ENCODE measurements at regions not wholly inside any gene's neighbourhood (a gene's known extent, or its start where the extent isn't known, plus 50 kb on each side); places are given as distances from the start of the nearest gene placed in this dataset.

GRCh38 chrX:26466387-26466786 lies 250.4 kb downstream of the MAGEB5 start:
- no peak for FAIRE-seq
- ChIA-PET SMC1A (ENCODE audit: uncharacterized antibody, unreplicated experiment) (no interaction called here), POLR2A (no interaction called here), CTCF (no interaction called here), RAD21 (ENCODE audit: unreplicated experiment) (no interaction called here)
- WGBS (ENCODE audit: insufficient coverage, insufficient replicate concordance, low lambda C conversion rate, missing lambda C conversion rate) = 30% methylated on average over 4 of the region's 4 CpGs
- Histone ChIP-seq H2AFZ (ENCODE audit: control insufficient read depth, low read depth, low read length) (no peak overlapping the region), H3K4me2 (ENCODE audit: control insufficient read depth, insufficient read depth) (no peak overlapping the region), H3K79me2 (ENCODE audit: control insufficient read depth, insufficient read depth, low read length) (no peaks in the 10 kb centered on the region), H3K36me3 (ENCODE audit: control insufficient read depth in 2 of 2, insufficient read depth in 2 of 2, low read length in 1 of 2) (no peaks in the 10 kb centered on the region), H4K20me1 (ENCODE audit: control insufficient read depth, insufficient read depth) (no peaks in the 10 kb centered on the region), H3K4me1 (ENCODE audit: control insufficient read depth, insufficient read depth, low read length) (no peaks in the 10 kb centered on the region), H3K27ac (ENCODE audit: control insufficient read depth, insufficient read depth) (no peak overlapping the region), H3K9ac (ENCODE audit: control insufficient read depth, insufficient read depth, low read length) (no peak overlapping the region), H3K27me3 (replicated peaks in 1 of 2; ENCODE audit: control insufficient read depth in 2 of 2, insufficient read depth in 2 of 2, low read length in 1 of 2) (no peaks in the 10 kb centered on the region), H3K4me3 (no peak overlapping the region), H3K9me3 (replicated peaks; ENCODE audit: control insufficient read depth, insufficient read depth, low read length) (no peaks in the 10 kb centered on the region)
- intact Hi-C loops (cut with micrococcal nuclease; ENCODE audit: unreplicated experiment) (no loop called here), in situ Hi-C loops (cut with MboI) (no loop called here)
- no peak for DNase-seq (ENCODE audit: low read depth, low spot score)
- no peak for ATAC-seq
- TF ChIP-seq KLF5 (IDR thresholded peaks at IDR 0.05; ENCODE audit: partially characterized antibody) = no peak
- TF ChIP-seq JUNB (IDR thresholded peaks at IDR 0.05) = no peak
- TF ChIP-seq CBFB (IDR thresholded peaks at IDR 0.05; ENCODE audit: low read depth) = no peak
- TF ChIP-seq TBL1XR1 (IDR thresholded peaks at IDR 0.05; ENCODE audit: low read depth, low read length) = no peak
- BruUV-seq (replicated peaks) = no TSS peak

- H3K27me3 ChIP-seq (replicated peaks in 1 of 2; ENCODE audit: control insufficient read depth in 2 of 2, insufficient read depth in 2 of 2, low read length in 1 of 2) = no peaks in the 10 kb centered on the region
- no peaks in the 10 kb centered on the region for H3K36me3 ChIP-seq (ENCODE audit: control insufficient read depth in 2 of 2, insufficient read depth in 2 of 2, low read length in 1 of 2)
- intact Hi-C loops (cut with micrococcal nuclease; ENCODE audit: unreplicated experiment) (no loop called here), in situ Hi-C loops (cut with MboI) (no loop called here)
- RAD21 ChIA-PET (ENCODE audit: unreplicated experiment) = no interaction called here
- TF ChIP-seq SUPT20H (IDR thresholded peaks at IDR 0.05; ENCODE audit: borderline replicate concordance, control insufficient read depth, low read depth, low read length) (no peak), ZNF592 (IDR thresholded peaks at IDR 0.05) (no peak), ZNF274 (IDR thresholded peaks at IDR 0.05; ENCODE audit: insufficient read depth, insufficient read length) (no peak), HCFC1 (IDR thresholded peaks at IDR 0.05; ENCODE audit: low read length) (no peak), ZNF384 (IDR thresholded peaks at IDR 0.05; ENCODE audit: borderline replicate concordance, low read depth, low read length) (no peak), E2F8 (IDR thresholded peaks at IDR 0.05; ENCODE audit: low read depth, partially characterized antibody) (no peak), IKZF1 (conservative IDR thresholded peaks at IDR 0.05) (no peak), ZNF217 (IDR thresholded peaks at IDR 0.05) (no peak)
- H2AFZ ChIP-seq (ENCODE audit: control insufficient read depth, low read depth, low read length) = no peak overlapping the region
- CTCF ChIA-PET = no interaction called here
- no peaks in the 10 kb centered on the region for H3K9me3 ChIP-seq (replicated peaks; ENCODE audit: control insufficient read depth, insufficient read depth, low read length)
- no peaks in the 10 kb centered on the region for H3K79me2 ChIP-seq (ENCODE audit: control insufficient read depth, insufficient read depth, low read length)
- H4K20me1 ChIP-seq (ENCODE audit: control insufficient read depth, insufficient read depth) = no peaks in the 10 kb centered on the region
- H3K9ac ChIP-seq (ENCODE audit: control insufficient read depth, insufficient read depth, low read length) = no peak overlapping the region
- 74% methylated on average over 2 of the region's 2 CpGs for WGBS (ENCODE audit: insufficient coverage, insufficient replicate concordance, low lambda C conversion rate, missing lambda C conversion rate)
- no peak overlapping the region for H3K4me3 ChIP-seq
- H3K4me2 ChIP-seq (ENCODE audit: control insufficient read depth, insufficient read depth) = no peak overlapping the region
- FAIRE-seq = no peak
- POLR2A ChIA-PET = no interaction called here
- no peaks in the 10 kb centered on the region for H3K4me1 ChIP-seq (ENCODE audit: control insufficient read depth, insufficient read depth, low read length)
- DNase-seq (ENCODE audit: low read depth, low spot score) = no peak
- no peak for ATAC-seq
- SMC1A ChIA-PET (ENCODE audit: uncharacterized antibody, unreplicated experiment) = no interaction called here
- no TSS peak for BruUV-seq (replicated peaks)
- no peak overlapping the region for H3K27ac ChIP-seq (ENCODE audit: control insufficient read depth, insufficient read depth)
Measured at GRCh38 chrX:26445288-26445687, 229.3 kb downstream of the MAGEB5 start.

Data from GM12878 (cell line).